Kidney glomerular epithelial cell (primary cell): ENCODE measurements at regions not wholly inside any gene's neighbourhood (a gene's known extent, or its start where the extent isn't known, plus 50 kb on each side); places are given as distances from the start of the nearest gene placed in this dataset.

ENCODE experiments used
- DNase-seq: peaks from one replicate; lab custom pipeline; 2025; lab: John Stamatoyannopoulos, UW

DNA sequence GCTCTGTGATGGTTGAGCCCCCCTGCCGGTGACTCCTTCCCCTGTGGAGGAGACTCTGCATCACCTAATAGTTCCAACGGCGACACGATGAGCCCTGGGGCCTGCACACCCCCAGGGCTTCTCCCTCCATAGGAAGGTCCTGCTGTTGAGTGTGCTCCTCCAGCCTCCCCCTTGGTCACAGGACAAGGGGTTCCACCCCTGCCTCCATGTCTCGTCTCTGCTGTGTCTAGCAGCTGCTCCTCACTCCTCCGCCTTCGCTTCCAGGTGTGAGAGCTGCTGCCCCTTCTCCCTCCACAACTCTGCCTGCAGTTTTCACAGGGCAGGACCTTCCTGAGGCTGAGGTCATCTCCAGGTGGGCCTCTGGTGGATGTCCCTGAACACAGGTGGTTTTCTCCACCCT is 1416.1 kb downstream of the TBC1D22A start:
- no peak for DNase-seq

DNA sequence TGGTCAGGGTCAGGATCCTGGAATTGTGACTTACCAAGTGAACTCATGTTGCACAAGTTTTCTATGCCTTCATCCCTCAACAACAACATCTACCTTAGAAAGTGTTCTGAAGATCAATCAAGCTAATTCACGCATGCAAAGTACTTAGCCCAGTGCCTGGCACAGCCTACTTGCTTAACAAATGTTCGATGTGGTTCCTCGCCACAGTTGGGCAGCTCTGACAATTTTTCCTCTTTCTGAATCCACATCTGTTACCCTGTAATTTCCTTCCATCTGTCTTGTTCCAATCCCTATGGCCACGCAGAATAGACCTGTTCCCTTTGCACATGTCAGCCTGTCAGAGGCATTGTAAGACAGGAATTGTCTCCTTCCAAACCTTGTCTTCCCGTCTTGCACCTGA is 1415.2 kb downstream of the TBC1D22A start:
- no peak for DNase-seq

DNA sequence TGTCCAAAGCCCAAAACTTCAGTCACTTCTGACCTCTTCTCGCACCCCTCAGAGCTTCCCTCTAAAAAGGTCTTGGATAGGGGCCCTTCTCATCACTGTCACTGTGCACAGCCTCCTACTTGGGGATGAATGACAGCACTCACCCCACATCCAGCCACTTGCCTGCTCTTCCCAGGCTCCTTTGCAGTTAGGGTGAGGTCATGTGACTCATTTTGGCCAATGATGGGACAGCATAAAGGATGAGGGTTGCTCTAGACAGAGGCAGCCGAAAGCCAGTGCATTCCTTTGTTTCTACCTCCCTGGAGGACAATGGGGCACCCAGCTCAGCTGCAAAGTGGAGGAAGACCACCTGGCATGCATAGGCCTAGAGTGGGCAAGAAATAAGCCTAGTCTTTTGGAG is 1413.3 kb downstream of the TBC1D22A start:
- no peak for DNase-seq

DNA sequence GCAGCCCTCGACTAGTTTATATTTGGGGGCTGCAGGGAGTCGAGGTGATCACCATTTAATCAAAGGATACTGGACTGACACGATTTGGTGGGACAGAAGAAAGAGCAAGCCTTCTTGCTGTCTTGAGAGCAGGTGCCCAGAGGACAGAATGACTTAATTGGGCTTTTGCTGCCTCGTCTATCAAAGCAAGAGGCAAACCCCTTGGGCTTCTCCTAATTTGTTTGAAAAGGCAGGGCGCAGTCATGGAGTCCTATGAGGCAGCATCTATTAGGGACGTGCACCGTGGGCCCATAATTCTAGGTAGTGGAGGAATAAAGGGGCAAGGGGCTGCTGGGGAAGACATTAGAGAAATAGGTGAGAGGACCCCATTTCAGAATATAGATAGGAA is 1411.3 kb downstream of the TBC1D22A start:
- no peak for DNase-seq

DNA sequence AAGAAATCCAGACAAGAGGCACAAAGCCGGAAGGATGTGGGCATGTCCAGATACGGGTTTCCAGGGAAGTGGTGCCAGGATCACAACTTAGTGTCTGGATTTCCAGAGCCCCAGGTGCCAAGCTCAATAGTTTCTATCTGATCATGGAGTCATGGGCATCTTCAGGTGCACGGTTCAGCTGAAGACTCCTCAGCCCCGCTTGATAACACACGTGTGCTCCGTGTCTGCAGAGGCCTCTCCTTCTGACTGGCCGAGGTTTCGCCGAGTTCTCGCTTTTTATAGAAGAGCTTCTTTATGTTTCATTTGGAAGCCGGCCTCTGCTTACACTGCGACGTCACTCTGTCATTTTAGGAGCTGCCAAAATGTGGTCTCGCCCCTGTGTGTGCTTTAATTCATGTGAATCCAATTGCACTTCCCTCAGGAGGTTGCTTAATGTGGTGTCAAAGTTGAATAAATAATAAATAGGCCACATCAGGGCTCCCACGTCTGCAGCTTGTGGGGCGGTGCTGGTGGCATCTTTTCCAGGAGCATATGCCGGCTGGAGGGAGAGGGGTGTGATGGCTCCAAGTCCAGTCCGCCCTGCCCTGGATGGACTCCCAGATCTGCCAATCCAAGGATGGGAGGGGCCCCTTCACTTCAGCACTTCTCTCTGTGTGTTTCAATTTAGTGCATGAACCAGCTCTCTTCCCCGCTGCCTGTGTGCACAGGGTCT is 1410.8 kb downstream of the TBC1D22A start:
- DNase-seq: no peak

DNA sequence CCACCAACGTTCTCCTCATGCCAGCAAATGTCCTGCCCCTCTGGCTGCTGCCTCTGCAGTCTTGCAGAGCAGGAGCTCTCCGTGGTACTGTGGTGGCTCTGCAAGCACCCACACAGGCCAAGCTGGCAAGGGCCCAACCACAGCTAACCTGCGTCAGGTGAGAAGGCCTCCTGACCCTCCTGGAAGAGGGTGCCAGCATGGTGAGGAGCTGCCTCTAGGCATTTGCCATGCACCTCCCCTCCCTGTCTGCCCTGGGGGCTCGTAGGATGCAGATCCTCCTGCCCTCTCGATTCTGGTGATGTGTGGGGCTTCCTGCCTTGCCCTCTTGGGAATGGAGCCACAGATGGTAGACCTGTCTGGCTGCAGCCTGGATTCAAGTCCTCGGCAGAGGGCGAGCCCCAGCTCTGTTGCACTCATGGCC is 1408.8 kb downstream of the TBC1D22A start:
- no peak for DNase-seq

DNA sequence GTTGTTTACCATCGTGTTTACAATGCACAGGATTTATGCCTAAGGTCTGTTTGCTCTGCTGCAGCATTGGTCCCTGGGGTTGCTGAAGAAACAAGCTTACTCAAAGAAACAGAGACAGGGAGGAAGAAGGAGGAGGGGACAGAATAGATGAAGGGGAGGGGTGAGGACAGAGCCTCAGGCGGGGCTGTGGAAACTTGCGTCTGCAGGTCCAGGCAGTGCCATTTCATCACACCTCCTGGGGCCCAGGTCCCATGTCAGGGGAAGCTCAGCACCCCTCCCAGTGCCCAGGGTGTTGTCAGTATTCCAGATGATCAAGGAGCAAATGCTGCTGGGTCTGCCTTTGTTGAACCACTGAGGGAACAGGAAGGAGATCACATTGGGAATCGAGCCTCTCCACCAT is 1406.8 kb downstream of the TBC1D22A start:
- DNase-seq: no peak

DNA sequence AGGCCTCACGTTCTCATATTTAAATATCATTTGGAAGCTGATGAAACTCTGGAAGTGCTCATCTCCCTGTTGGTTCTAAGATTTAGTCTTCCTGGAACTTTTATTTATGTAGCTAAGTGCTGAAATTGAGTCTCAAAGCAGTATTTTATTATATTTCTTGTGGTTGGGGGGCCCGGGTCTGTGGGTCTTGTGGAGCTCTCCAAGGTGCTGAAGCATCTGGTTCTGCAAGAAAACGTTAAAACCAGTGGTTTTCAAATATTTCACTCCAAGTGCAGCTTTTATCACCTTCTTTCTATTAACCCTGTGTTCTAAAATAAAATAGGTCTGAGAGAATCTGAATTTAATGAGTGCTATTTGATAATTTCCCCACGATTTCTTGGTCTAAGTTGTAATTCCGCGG is 1404.8 kb downstream of the TBC1D22A start:
- DNase-seq: no peak

DNA sequence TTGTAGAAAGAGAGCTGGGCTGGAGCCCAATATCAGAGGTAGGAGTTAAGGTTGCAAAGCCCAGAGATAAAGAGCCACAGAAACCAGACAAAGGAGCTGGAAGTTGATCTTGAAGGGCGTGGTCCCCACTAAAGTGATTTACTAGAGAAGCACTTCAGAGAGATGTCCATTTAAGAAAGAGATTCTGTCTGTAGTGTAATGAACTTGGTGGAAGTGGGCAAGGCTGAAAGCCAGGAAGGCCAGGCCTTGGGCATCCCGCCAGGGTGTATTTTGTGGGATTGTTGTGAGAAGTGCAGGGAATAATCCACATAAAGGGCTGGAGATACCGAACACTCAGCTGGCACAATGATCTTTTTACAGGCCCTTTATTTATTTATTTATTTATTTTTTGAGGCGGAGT is 1398.8 kb downstream of the TBC1D22A start:
- DNase-seq: no peak

DNA sequence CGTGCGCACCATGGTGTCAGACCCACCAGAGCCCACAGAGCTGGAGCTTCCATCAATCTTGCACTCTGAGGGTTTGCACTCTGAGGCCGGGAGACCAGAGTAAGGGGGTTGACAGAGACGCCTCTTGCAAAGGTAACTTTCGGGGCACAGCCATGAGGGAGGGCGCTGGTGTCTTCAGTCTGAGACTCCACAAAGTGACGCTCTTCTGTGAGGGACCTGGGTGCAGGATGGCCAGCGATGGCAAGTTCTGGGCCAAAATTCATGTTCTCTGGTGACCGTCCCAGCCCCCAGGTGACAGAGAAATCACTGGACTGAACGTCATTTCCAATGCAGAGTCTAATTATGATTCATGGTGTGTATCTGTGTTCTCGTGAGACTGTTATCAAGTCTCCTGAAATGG is 1395.2 kb downstream of the TBC1D22A start:
- DNase-seq: no peak

DNA sequence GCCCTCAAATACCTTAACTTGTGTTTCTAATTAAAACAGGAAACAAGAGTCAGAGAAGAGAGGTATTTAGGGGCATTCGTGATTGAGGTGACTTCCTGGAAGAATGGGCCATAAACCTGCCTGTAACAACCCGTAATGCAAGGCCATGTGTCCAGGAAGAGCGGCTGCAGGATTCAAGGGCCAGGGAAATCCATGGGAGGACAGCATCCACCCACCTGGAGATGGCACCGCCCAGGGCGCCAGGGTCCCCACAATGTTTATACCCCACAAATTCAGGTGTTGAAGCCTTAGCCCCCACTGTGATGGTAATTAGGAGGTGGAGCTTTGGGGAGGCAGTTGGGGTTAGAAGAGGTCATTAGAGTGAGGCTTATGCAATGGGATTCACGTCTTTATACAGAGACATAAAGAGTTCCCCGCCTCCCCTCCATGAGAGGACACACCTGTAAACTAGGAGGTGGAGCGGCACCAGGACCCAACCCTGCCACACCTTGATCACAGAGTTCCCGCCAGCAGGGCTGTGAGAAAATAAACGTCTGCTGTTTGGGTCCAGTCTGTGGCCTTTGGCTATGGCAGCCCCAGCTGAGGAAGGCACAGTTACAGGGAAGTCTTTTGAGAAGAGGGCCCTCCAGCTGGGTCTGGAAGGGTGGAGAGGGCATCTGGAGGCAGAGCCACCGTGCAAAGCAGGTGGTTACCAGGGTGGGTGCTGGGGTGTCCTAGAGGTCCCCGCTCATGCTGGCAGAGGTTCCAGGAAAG is 1394.3 kb downstream of the TBC1D22A start:
- no peak for DNase-seq

DNA sequence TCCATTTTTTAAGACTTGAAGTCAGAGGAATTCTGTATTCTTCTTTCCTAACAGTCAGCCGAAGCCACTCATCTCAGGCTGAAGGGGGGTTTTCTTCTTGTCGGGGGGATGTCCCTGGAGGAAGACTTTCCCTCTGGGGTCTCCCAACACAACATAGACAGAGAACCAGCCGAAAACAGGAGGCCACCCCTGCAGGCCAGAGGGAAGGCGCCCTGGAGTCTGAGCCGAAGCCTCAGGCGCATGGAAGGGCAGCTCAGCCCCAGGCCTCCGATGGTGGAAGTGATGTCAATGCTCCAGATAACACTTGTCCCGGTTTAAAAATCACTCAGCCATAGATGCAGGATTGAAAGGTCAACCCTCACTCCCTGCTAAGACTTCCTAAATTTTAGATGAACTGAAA is 1393.0 kb downstream of the TBC1D22A start:
- DNase-seq: no peak

DNA sequence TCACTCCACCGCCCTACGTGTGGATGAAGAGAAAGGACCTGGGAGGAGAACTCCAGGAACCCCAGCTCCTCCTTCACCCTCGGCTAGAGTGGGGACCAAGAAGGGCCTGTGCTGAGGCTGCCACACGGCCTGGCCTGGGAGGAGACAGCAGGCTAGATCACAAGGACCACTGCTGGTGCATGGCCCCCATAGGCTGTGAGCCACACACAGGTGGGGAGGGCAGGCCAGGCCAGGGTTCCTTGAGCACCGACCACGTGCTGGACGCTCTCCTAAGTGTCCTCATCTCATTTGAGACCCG is 1392.4 kb downstream of the TBC1D22A start:
- DNase-seq: no peak

DNA sequence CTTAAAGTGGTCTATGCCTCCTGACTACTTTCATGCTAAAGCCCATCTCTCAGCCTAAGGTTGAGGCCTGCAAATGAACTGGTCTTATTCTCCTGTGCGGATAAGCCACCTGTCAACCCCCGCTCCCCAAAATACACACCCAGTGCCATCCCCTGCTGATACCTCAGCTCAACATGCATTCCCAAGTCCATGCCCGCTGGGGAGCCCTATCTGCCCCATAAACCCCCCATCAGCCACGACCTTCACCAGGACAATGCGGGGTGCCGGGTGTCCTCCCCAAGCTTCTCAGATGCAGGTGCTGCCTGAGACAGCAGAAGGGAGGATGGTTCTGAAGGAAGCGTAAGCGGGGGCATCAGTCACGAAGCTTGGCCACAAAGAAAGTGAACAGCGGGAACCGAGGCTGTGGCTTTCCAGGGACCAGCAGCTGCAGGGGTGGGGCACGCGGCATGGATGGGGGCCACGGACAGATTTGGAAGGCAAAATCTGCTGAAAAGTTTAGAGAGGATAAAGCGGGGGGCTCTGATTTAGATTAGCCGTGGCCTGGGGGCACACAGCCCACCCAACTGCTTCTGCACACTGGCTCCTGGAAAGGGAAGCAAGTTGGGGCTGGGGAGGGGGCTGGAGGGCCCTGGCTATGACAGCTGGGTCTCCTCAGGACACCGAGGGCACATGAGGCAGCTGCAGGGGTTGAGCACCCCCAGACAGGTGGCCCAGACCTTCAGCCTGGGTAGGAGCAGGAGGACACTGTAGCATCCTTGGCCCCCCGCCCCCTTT is 1391.9 kb downstream of the TBC1D22A start:
- no peak for DNase-seq

DNA sequence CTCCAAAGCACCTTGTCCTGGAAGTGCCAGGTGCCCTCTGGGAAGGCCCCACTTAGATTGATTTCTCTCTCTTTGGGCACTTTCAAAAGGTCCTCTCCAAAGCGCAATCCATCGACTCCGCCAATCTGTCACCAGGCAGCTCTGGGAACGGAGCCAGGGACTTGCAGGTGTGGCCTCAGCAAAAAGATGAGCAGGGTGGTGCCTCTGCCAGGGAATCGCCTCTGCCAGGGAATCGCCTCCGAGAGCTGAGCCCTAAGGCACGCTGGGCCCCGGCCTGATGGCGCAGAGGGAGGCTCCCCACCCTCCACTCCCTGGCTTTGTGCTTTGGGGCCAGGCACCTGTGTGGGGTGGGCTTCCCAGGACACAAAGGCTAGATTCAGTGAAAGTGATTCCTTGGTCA is 1391.3 kb downstream of the TBC1D22A start:
- DNase-seq: no peak

DNA sequence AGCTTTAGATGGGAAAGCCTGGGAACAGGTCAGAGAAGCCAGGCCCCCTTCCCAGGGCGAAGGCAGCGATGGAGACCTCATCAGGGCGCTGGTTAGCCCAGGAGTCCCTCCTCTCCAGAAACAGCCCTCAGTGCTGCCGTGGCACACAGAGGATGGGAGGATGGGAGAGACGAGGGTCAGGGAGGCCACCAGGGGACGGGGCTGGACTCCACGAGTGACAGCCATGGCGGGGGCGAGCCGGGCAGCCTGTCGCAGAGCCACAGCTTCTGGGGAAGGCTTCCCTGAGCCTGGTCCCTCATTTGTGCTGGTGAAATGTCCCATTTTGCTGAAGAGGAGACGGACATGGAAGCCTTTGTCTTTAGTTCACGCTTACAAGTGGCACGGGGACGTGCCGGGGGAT is 1390.5 kb downstream of the TBC1D22A start:
- DNase-seq: no peak

DNA sequence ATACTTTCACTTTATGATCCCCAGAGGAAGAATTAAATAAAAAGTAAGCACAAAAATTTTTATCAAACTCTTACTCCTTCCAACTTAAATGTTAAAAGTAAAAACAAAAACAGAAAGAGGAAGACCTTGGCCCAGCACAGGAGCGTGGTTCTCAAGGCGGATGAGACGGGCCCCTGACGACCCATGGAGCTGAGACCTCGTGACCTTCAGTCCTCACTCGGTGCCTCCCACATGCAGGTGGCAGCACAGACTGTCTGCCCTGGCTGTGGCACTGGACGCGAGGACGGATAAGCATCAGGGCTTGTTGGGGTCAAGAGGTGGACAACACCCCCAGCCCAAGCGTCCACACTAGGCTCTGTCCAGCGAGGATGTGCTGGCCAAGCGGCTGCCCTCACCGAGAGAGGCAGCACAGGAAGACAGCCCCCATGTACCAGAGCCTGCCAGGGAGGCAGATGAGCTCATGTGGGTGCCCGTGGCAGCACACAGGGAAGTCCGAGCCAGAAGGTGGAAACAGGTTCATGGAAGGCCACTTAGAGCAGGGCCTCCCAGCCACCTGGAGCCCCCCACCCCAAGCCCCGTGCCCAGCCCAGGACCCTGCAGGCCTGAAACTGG is 1389.8 kb downstream of the TBC1D22A start:
- DNase-seq: no peak

DNA sequence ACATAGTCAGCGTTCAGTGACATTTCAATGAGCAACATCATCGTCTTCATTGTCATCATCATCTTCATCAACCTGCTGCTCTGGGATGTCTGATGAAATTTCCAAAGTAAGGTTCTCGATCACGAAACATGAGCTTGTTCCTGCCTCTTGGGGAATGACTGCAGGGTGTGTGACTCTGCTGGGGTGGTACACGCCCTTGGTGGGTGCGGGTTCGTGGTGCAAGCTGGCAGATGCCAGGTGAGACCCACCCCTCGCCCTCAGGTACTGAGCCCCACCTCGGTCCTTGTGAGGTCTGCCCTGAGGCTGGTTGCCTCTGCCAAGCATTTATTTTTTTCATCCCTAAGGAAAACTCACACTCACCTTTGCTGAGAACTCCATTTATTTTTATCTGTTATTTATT is 1389.2 kb downstream of the TBC1D22A start:
- DNase-seq: no peak

DNA sequence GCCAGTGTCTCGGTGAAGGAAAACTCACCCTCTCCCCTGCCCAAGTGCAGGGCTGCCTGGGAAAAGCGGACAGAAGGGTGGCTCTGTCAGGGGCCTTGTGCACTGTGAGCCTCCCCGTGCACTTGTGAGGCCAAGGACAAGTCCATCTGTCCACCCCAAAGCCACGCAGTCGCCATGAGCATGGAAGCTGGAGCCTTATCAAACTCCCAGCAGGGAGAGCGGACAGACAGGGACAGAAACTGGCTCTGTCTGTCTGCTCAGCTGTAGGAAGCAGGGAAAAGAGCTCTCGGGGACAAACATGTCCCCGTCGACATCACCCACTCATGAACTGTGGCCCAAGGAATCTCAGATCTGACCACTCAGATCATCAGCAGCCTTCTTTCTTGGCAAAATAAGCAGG is 1385.4 kb downstream of the TBC1D22A start:
- no peak for DNase-seq

DNA sequence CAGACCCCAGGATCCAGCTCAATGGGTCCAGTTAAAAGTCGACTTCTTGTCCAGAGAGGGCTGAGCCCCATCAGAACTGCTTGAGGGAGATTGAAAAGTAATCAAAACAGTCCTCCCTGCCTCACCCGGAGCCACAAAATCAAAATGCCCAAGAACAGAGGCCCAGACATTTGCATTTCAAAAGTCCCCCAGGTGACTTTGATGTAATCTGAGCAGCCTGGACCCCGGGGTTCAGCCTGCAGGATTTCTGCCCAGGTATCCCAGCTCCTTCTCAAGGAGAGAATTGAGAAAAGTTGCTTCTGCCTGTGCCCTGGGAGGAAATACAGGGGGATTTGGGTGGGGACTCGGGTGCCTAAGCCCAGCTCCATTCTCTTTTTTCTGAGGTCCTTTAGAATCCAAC is 1385.0 kb downstream of the TBC1D22A start:
- no peak for DNase-seq

DNA sequence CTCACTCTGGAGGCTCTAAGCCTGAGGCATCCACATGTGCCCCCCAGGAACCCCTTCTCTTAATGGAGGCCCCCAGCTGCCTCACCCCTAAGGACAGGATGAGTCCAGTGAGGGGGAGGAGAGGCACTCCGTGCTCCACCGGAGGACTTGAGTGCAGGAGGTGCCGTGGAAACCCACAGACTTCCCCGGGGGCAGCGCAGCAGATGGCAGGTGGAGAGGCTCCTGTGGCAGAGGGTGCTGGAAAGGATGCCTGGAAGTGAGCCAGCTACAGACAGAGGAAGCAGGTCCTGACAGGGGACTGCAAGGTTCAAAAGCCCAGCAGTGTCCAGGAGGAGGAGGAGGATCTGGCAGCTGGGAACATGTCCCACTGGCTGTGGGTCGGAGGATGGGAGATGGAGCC is 1384.0 kb downstream of the TBC1D22A start:
- no peak for DNase-seq

DNA sequence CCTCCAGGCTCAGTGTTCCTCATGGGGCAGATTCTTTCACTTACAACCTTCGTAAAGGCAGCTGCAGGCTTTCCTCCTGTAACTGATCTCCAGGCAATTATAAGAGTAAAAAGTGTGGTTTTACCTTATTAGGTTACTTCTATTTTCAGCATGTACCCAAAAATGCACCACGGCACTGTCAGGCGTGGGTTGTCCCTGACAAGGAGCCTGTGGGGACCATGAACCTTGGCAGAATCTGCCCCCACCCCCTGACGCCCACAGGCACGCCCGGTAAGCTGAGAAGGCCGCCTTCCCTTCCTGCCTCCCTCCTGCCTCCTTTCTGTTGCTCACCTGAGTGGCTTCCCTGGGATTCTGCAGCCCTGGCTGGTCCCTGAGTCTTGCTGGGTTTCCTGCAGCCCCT is 1383.3 kb downstream of the TBC1D22A start:
- no peak for DNase-seq

DNA sequence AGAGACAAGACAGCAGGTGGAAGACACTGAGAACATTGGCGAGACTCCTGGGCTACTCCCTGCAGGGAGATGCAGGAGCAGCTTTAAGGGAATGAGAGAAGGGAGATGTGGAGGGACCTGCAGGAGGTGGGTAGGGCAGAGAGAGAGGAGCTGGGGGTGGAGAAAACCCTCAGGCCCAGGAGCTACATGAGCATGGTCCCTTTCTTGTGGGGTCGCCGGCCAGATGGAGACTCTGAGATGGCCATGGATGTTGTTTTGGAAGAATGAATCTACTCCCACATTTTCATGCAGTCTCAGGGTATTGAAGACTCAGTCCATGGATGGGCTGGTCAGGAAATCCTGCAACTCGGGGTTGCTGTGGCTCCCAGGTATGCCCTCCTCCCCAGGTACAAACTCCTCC is 1381.9 kb downstream of the TBC1D22A start:
- DNase-seq: no peak
